OCI-LY7 (cell line): ENCODE measurements at regions not wholly inside any gene's neighbourhood (a gene's known extent, or its start where the extent isn't known, plus 50 kb on each side); places are given as distances from the start of the nearest gene placed in this dataset.

ENCODE experiments used
- BruUV-seq: library from RNA; stranded (reverse); fragments of 400-500 nt; replicated peaks from 2 replicates; lab custom pipeline; 2021; lab: Mats Ljungman, UMichigan
- CTCF ChIA-PET: fragments of 300-600 bp; sonication (Branson Sonifier 250); formaldehyde crosslinking; loops from one replicate; lab custom pipeline; 2022; ENCODE audit warnings: antibody characterized with exemption; ENCODE audit not compliant: unreplicated experiment; lab: Charles Lee
- POLR2A ChIA-PET: fragments of 300-600 bp; sonication (Branson Sonifier 250); formaldehyde crosslinking; loops from one replicate; lab custom pipeline; 2022; ENCODE audit warnings: antibody characterized with exemption; lab: Charles Lee
- DNase-seq: peaks from one replicate; pipeline ENCODE4 v3.0.0-alpha.2; 2015; ENCODE audit warnings: low spot score
- H2AFZ ChIP-seq: fragments of 200-600 bp; sonication (generic), shearing (Covaris generic); 2 replicates; pipeline ENCODE4 v1.6.1; 2014; ENCODE audit warnings: mild to moderate bottlenecking, antibody characterized with exemption, low read length, moderate library complexity
- H3K27ac ChIP-seq: fragments of 200-600 bp; sonication (generic); 2 replicates; pipeline ENCODE4 v1.5.1; 2014; ENCODE audit warnings: mixed run types, low read depth, mild to moderate bottlenecking, moderate library complexity, low read length, inconsistent platforms; ENCODE audit not compliant: poor library complexity, severe bottlenecking
- H3K36me3 ChIP-seq: fragments of 200-600 bp; sonication (generic); 2 replicates; pipeline ENCODE4 v1.6.1; 2014; ENCODE audit warnings: mild to moderate bottlenecking, antibody characterized with exemption, low read length, moderate library complexity, mixed read lengths; ENCODE audit not compliant: insufficient read depth
- H3K4me1 ChIP-seq: fragments of 200-600 bp; sonication (generic); 2 replicates; pipeline ENCODE4 v1.5.1; 2014; ENCODE audit warnings: mild to moderate bottlenecking, low read length; ENCODE audit not compliant: insufficient read depth, poor library complexity, severe bottlenecking
- H3K4me2 ChIP-seq: fragments of 200-600 bp; sonication (generic); 2 replicates; pipeline ENCODE4 v1.6.1; 2014; ENCODE audit warnings: mild to moderate bottlenecking, low read length
- H3K4me3 ChIP-seq: fragments of 200-600 bp; sonication (generic); 2 replicates; pipeline ENCODE4 v1.5.1; 2014; ENCODE audit warnings: mild to moderate bottlenecking, low read depth, low read length; ENCODE audit not compliant: poor library complexity, severe bottlenecking
- H3K79me2 ChIP-seq: fragments of 200-600 bp; sonication (generic); 2 replicates; pipeline ENCODE4 v1.6.1; 2016; ENCODE audit warnings: low read depth, mild to moderate bottlenecking, low read length, moderate library complexity, mixed read lengths; ENCODE audit not compliant: insufficient read depth
- H3K9me2 ChIP-seq: fragments of 200-600 bp; sonication (generic); 2 replicates; pipeline ENCODE4 v1.6.1; 2016; ENCODE audit warnings: mild to moderate bottlenecking, low read length, mixed read lengths; ENCODE audit not compliant: insufficient read depth
- H3K9me3 ChIP-seq: fragments of 200-600 bp; sonication (generic); 2 replicates; pipeline ENCODE4 v1.6.1; 2014; ENCODE audit warnings: mild to moderate bottlenecking, mixed run types, low read length, mixed read lengths
- H4K20me1 ChIP-seq: fragments of 200-600 bp; sonication (generic); 2 replicates; pipeline ENCODE4 v1.6.1; 2014; ENCODE audit warnings: mild to moderate bottlenecking, antibody characterized with exemption, low read length, moderate library complexity, mixed read lengths; ENCODE audit not compliant: insufficient read depth
- EZH2phosphoT487 ChIP-seq: fragments of 200-600 bp; sonication (generic); IDR thresholded peaks from 2 replicates; pipeline ENCODE4 v1.6.1; 2018; ENCODE audit warnings: low read depth, borderline replicate concordance, mild to moderate bottlenecking, mixed run types, antibody characterized with exemption, low read length, moderate library complexity, mixed read lengths
- intact Hi-C: fragments of 100-400 bp; cut with micrococcal nuclease; formaldehyde crosslinking; loops from one replicate; pipeline ENCODE4 v1.10.0; 2022; ENCODE audit not compliant: unreplicated experiment
- TF ChIP-seq, protein P1 (sequence below): fragments of 200-600 bp; sonication (generic); conservative IDR thresholded peaks from 2 replicates; pipeline ENCODE4 v1.5.1; 2014; ENCODE audit warnings: mild to moderate bottlenecking, antibody characterized with exemption, low read length, moderate library complexity, mixed read lengths

GRCh38 chr10:58973235-58973595 is 203.2 kb upstream of the PHYHIPL start:
- Histone ChIP-seq H4K20me1 (no peaks in the 10 kb centered on the region), H3K36me3 (no peaks in the 10 kb centered on the region), H3K4me3 (no peak overlapping the region), H2AFZ (no peak overlapping the region), H3K27ac (no peak overlapping the region), H3K9me2 (no peaks in the 10 kb centered on the region), H3K9me3 (no peaks in the 10 kb centered on the region), H3K4me2 (no peak overlapping the region), H3K4me1 (no peaks in the 10 kb centered on the region), H3K79me2 (no peaks in the 10 kb centered on the region)
- CTCF ChIA-PET = no interaction called here
- POLR2A ChIA-PET = no interaction called here
- DNase-seq = no peak
- TF ChIP-seq, protein P1, sequence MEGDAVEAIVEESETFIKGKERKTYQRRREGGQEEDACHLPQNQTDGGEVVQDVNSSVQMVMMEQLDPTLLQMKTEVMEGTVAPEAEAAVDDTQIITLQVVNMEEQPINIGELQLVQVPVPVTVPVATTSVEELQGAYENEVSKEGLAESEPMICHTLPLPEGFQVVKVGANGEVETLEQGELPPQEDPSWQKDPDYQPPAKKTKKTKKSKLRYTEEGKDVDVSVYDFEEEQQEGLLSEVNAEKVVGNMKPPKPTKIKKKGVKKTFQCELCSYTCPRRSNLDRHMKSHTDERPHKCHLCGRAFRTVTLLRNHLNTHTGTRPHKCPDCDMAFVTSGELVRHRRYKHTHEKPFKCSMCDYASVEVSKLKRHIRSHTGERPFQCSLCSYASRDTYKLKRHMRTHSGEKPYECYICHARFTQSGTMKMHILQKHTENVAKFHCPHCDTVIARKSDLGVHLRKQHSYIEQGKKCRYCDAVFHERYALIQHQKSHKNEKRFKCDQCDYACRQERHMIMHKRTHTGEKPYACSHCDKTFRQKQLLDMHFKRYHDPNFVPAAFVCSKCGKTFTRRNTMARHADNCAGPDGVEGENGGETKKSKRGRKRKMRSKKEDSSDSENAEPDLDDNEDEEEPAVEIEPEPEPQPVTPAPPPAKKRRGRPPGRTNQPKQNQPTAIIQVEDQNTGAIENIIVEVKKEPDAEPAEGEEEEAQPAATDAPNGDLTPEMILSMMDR = no peak
- no peak for TF ChIP-seq EZH2phosphoT487
- no TSS peak for BruUV-seq
- intact Hi-C loops = no loop called here

GRCh38 chr10:58976254-58976653 is 200.2 kb upstream of the PHYHIPL start:
- Histone ChIP-seq H3K9me3 (no peaks in the 10 kb centered on the region), H3K4me3 (no peak overlapping the region), H3K4me2 (no peak overlapping the region), H4K20me1 (no peaks in the 10 kb centered on the region), H3K79me2 (no peaks in the 10 kb centered on the region), H3K27ac (no peak overlapping the region), H2AFZ (no peak overlapping the region), H3K9me2 (no peaks in the 10 kb centered on the region), H3K4me1 (no peaks in the 10 kb centered on the region), H3K36me3 (no peaks in the 10 kb centered on the region)
- intact Hi-C loops = no loop called here
- TF ChIP-seq, protein P1 = no peak
- no peak for TF ChIP-seq EZH2phosphoT487
- ChIA-PET POLR2A (interaction anchor here (0.6 to 1.3 kb wide), 4 partner anchors 11 to 402 kb away, joined by 3 read pairs; no protein-coding TSS in a partner anchor), CTCF (no interaction called here)
- no peak for DNase-seq
- BruUV-seq = no TSS peak

GRCh38 chr10:58979711-58980110 is 196.7 kb upstream of the PHYHIPL start:
- CTCF ChIA-PET = no interaction called here

More at GRCh38 chr10:58979711-58980110, 196.7 kb upstream of the PHYHIPL start:
- Histone ChIP-seq H3K4me2 (no peak overlapping the region), H3K36me3 (no peaks in the 10 kb centered on the region), H3K79me2 (no peaks in the 10 kb centered on the region), H3K4me3 (no peak overlapping the region), H3K4me1 (no peaks in the 10 kb centered on the region), H2AFZ (no peak overlapping the region), H3K9me2 (no peaks in the 10 kb centered on the region), H4K20me1 (no peaks in the 10 kb centered on the region), H3K27ac (no peak overlapping the region), H3K9me3 (no peaks in the 10 kb centered on the region)
- no peak for DNase-seq
- intact Hi-C loops = no loop called here
- TF ChIP-seq EZH2phosphoT487 = no peak
- TF ChIP-seq, protein P1 = no peak
- BruUV-seq = no TSS peak
- POLR2A ChIA-PET = interaction anchor here (0.6 to 1.1 kb wide), 3 partner anchors 9 to 12 kb away, joined by 3 read pairs; no protein-coding TSS in a partner anchor
